Chondrocyte (in vitro differentiated cells): ENCODE measurements at regions not wholly inside any gene's neighbourhood (a gene's known extent, or its start where the extent isn't known, plus 50 kb on each side); places are given as distances from the start of the nearest gene placed in this dataset.
"Not testable (repeated sequence)": the region's sequence is repeated elsewhere in the genome, so short reads cannot be mapped to it uniquely, and the experiment has no call there.

Experiments
- DNase-seq: peaks from one replicate; pipeline ENCODE4 v3.0.0; 2021; ENCODE audit warnings: mixed read lengths, low spot score
- H3K27ac Mint-ChIP-seq: one replicate; pipeline ENCODE4 v1.8.0; 2021; ENCODE audit warnings: mild to moderate bottlenecking, moderate library complexity, mixed read lengths; ENCODE audit not compliant: unreplicated experiment
- H3K27me3 Mint-ChIP-seq: 2 replicates; pipeline ENCODE4 v1.8.0; 2021; ENCODE audit warnings: low read depth, mixed read lengths
- H3K36me3 Mint-ChIP-seq: 2 replicates; pipeline ENCODE4 v1.8.0; 2021; ENCODE audit warnings: low read depth, mixed read lengths
- H3K4me1 Mint-ChIP-seq: 2 replicates; pipeline ENCODE4 v1.8.0; 2021; ENCODE audit warnings: low read depth, mild to moderate bottlenecking, mixed read lengths
- H3K4me3 Mint-ChIP-seq: one replicate; pipeline ENCODE4 v1.8.0; 2021; ENCODE audit warnings: mild to moderate bottlenecking, moderate library complexity, mixed read lengths; ENCODE audit not compliant: unreplicated experiment
- H3K9me3 Mint-ChIP-seq: 2 replicates; pipeline ENCODE4 v1.8.0; 2021; ENCODE audit warnings: low read depth, mixed read lengths
- CTCF ChIP-seq: fragments of 200-600 bp; sonication (generic); IDR thresholded peaks from 2 replicates; pipeline ENCODE4 v1.5.0; 2021; ENCODE audit warnings: antibody characterized with exemption, mild to moderate bottlenecking, moderate library complexity

GRCh38 chr10:25748509-25748908 lies 185.5 kb upstream of the MYO3A start:
- Mint-ChIP-seq H3K27me3 (peaks cover 3% of the 10 kb centered on the region), H3K27ac (no peak overlapping the region), H3K4me3 (no peak overlapping the region), H3K4me1 (no peaks in the 10 kb centered on the region), H3K36me3 (no peaks in the 10 kb centered on the region), H3K9me3 (no peaks in the 10 kb centered on the region)
- TF ChIP-seq CTCF: no peak
- DNase-seq: no peak

GRCh38 chr10:25753776-25754175 lies 180.3 kb upstream of the MYO3A start:
- H3K9me3 Mint-ChIP-seq: no peaks in the 10 kb centered on the region
- TF ChIP-seq CTCF: no peak
- DNase-seq: no peak
- no peak overlapping the region for H3K4me3 Mint-ChIP-seq
- H3K27ac Mint-ChIP-seq: no peak overlapping the region
- H3K4me1 Mint-ChIP-seq: no peaks in the 10 kb centered on the region
- H3K36me3 Mint-ChIP-seq: no peaks in the 10 kb centered on the region
- H3K27me3 Mint-ChIP-seq: no peaks in the 10 kb centered on the region

GRCh38 chr10:25755874-25756273 lies 178.2 kb upstream of the MYO3A start:
- H3K9me3 Mint-ChIP-seq, H3K4me1 Mint-ChIP-seq, DNase-seq, H3K27me3 Mint-ChIP-seq, H3K27ac Mint-ChIP-seq, H3K4me3 Mint-ChIP-seq, H3K36me3 Mint-ChIP-seq: not testable (repeated sequence)

- no peak for DNase-seq
- H3K27me3 Mint-ChIP-seq: no peaks in the 10 kb centered on the region
- no peak for TF ChIP-seq CTCF
- no peaks in the 10 kb centered on the region for H3K36me3 Mint-ChIP-seq
- H3K9me3 Mint-ChIP-seq: no peaks in the 10 kb centered on the region
- no peak overlapping the region for H3K4me3 Mint-ChIP-seq
- no peak overlapping the region for H3K27ac Mint-ChIP-seq
- no peaks in the 10 kb centered on the region for H3K4me1 Mint-ChIP-seq
These were observed 177.2 kb upstream of the MYO3A start for GRCh38 chr10:25756784-25757183.

- H3K27ac Mint-ChIP-seq: no peak overlapping the region
- no peak for DNase-seq
- H3K4me3 Mint-ChIP-seq: no peak overlapping the region
- H3K27me3 Mint-ChIP-seq: no peaks in the 10 kb centered on the region
- TF ChIP-seq CTCF: peak; percentile 61
- no peaks in the 10 kb centered on the region for H3K36me3 Mint-ChIP-seq
- H3K9me3 Mint-ChIP-seq: no peaks in the 10 kb centered on the region
- no peaks in the 10 kb centered on the region for H3K4me1 Mint-ChIP-seq
These were observed 176.0 kb upstream of the MYO3A start for GRCh38 chr10:25758041-25758457.

- TF ChIP-seq CTCF: no peak
- no peak overlapping the region for H3K27ac Mint-ChIP-seq
These were observed 175.5 kb upstream of the MYO3A start for GRCh38 chr10:25758511-25758910.

More at GRCh38 chr10:25758511-25758910, 175.5 kb upstream of the MYO3A start:
- no peaks in the 10 kb centered on the region for H3K9me3 Mint-ChIP-seq
- peaks cover 2% of the 10 kb centered on the region for H3K27me3 Mint-ChIP-seq
- DNase-seq: no peak
- H3K4me1 Mint-ChIP-seq: no peaks in the 10 kb centered on the region
- H3K4me3 Mint-ChIP-seq: no peak overlapping the region
- H3K36me3 Mint-ChIP-seq: no peaks in the 10 kb centered on the region
